HG03354 (cell line): ENCODE measurements at regions not wholly inside any gene's neighbourhood (a gene's known extent, or its start where the extent isn't known, plus 50 kb on each side); places are given as distances from the start of the nearest gene placed in this dataset.

Experiments
- ATAC-seq: cut with Tn5 transposase; IDR thresholded peaks from one replicate; pipeline ENCODE4 v1.9.1; 2021; ENCODE audit warnings: mild to moderate bottlenecking; ENCODE audit not compliant: unreplicated experiment, poor library complexity, severe bottlenecking

DNA sequence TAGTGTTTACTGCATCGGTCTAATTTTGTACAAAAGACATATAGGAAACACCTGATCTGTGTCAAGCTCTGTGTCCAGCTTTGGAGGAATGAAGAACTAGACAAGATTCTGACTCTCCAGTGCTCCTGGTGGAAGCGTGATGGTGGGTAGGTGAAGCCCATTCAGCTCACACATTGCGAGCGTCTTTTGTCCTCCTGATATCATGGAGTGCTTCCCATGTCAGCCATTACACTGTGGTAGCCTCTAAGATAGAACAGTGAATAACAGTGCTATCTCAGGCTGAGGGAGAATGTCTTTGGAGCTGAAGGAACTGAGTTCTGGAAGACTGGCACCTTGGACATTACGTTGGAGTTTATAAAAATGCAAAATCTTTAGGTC is 350.2 kb downstream of the CYRIA start:
- no peak for ATAC-seq

DNA sequence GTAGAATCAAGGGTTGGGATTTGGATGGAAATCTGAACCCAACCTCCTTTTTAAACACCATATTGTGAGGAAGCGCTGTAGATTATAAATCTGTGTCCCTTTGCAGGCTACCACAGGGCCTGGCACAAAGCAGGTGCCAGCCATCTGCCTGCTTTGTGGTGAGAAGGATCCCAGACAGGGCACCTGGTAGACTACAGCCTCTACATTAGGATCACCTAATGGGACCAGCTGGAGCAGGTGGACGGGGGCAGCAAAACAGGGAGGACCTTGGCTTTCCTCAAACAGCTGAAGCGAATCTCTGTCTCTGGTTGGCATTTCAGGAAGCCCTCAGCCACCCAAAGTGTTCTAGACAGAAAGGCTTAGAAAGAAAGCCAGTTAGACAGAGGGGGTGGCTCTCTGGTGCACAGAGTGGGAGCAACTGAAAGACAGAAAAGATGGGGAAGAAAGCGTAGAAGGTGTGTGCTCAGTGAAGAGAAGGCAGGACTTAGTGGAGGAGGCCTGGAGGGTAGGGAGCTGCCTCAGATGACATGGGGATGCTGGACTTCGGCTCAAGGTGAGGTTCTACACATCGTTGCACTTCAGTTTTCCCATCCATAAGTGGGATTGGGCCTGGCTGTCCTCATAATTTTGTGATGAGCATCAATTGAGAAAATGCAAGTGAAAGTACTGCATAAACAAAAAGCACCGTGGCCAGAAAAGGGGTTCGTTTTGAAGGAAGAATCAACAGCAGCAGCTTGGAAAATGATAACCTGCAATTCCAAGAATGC is 350.8 kb downstream of the CYRIA start:
- ATAC-seq, result no peak

DNA sequence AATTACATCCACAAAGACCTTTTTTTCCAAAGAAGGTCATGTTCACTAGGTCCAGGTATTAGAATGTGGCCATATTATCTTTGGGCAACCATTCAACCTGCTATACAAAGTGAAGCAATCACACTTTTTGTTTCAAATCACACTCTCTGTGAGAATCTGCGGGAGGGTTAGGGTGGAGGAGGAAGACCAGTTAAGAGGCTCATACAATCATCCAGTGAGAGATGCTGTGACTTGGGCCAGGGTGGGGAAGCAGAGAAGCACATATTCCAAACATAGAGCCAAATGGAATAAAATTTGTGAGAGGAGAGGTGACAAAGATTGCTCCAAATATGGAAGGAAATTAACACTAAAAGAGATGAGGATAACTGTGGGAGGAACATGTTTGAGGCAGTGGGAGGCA is 351.6 kb downstream of the CYRIA start:
- no peak for ATAC-seq

DNA sequence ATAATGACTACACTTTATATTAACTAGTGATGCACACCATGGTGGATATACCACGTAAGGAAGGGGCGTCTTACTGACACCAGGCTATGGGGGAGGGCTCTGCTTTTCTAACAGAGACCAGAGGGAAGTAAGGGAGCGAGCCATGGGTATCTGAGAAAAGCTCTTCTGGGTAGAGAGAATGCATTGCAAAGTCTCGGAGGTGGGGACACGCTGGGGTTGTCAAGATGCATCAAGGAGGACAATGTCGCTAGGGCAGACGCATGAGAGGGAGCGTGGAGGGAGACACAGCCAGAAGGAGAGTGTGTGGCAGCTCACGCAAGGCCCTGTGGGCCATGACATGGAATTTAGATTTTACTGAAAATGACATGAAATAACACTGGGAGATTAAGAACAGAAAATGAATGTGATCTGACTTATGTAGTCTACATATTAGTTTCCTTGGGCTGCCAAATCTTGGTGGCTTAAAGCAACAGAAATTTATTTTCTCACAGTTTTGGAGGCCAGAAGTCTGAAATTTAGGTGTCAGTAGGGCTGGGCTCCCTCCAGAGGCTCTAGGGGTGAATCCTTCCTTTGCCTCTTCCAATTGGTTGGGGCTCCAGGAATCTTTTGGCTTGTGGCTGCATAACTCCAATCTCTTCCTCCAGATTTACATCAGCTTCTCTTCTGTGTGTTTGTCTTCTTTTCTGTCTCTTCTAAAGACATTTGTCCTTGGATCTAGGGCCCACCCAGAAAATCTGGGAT is 352.2 kb downstream of the CYRIA start:
- ATAC-seq, result no peak

DNA sequence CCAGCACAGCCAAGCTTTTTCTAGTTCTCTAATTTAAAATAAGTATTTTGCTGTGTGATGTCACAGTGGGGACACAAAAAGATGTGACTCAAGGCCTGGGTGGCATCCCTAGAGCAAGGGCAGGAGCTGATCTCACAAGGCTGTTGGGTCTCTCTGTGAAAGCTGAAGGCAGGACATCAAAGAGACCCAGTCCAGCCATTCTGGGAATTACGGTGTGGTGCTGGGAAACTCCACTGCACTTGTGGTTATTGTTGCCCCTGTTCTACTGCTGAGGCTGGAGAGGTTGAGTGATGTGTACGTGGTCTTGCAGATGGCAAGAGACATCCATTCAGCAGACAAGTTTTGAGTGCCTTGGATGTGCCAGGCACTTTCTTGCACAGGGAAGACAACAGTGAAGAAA is 352.9 kb downstream of the CYRIA start:
- no peak for ATAC-seq

DNA sequence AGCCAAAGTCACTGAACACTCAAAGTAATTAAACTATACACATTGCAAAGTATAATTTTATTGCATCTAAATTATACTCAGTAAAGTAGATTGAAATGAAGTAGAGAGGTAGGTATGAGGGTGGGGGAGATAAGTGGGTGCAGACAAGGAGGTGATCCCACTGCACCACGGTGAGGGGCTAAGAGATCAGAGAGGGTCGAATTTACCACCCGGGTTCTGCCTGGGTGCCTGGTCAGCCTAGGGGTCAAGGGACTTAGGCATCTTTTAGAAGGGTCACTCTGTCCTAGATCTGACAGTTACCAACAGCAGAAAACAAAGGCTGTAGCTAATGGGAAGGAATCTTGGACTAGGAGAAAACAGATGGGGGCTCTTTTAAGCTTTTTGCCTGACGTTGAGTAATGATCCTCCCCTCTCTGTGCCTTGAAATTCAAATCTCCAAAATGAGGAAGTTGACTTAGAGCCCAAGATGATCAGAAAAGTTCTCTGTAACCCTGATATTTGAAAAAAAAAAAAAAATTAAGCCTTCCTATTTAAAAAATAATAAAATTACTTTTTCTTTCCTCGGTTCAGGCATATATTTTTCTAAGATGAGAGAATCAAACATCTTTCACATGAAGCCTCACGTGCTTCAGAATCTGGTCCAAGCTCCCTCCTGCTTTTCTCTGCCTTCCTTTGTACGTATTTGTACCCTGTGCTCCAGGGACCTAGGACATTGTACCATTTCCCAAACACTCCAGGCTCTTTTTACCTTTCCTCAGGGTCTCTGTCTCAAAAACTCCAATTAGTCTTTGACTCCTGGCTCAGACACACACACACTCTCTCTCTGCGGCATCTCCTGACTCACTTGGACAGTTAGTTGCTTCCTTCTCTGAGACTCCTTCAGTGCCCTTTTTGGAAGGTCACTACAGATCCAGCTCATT is 353.9 kb downstream of the CYRIA start:
- ATAC-seq, result no peak

DNA sequence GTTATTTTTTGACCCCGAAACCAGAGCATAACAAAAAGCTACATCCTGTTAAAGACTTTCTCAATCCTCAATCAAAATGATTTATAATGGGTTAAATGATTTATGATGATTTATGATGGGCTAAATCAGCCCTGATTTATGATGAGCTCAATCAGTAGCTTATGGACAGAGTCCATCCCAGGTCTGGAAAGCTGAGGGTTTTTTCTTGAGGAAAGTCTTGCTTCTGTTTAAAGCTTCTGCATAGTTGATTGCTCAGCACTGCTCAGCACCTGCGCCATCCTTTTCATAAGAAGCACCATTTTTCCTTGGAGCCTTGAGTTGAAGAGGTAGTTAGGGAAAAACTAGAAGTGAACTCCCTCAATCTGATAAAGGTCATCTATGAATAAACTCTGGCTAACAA is 356.8 kb downstream of the CYRIA start:
- no peak for ATAC-seq

DNA sequence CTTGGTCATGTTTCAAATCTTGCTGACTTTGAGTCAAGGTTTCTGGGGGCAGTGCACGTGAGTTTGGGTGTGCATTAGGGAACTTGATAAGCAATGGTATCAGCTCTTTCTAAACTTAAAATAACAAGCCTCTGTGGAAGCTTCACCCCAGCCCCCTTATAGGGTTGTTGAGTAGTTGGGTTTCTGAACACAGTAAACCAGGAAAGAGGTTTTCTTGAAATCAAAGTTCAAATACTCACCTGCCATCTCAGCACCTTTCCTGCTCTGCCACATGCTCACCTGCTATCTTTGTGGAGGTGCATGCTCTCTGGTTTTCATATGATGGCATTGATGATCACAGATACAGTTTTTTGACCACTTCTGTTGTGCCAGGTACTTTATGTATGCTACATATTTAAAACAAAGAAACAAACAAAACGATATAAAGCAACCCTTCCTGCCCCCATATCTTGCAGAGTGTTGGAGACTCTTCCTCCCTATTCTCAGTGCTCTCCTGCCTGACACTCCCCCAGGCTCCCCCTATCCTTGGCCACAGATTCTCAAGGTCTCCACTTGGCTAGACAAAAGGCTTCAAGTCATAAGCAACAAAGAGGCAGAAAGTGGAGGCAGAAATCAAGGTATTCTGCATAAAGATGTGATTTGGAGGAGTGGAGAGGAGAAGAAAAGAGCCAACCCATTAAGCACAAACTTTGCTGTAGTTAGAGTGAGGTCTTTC is 360.6 kb downstream of the CYRIA start:
- ATAC-seq, result no peak

DNA sequence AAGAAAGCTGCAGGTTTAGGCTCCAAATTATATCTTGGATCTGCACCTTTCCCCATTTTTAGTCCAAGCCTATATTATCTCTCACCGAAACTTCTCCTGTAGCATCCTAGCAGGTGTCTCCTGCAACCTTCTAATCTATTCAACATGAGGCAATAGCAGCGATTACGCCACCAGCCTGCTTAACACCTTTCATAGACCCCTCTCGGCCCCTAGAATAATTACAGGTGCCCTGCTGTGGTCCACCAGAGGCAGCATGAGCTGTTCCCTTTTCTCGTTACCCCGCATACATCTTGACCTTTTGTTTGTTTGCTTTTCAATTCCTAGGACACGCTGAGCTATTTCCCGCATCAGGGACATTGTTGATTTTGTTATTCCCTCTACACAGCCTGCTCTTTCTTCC is 361.9 kb downstream of the CYRIA start:
- ATAC-seq, result no peak

DNA sequence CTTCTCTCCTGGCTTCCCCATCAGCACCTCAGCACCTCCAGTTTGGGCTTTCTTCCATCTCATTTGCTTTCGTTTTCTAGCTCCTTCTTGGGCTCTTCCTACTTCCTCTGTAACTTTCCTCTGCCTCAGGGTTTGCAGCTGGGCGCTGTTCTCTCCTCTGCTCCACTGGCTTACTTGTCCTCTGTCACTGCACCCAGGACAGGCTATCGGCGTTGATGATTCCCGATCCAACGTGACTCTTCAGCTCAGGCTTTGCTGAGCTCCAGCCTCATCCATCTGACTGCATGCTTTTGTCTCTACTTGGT is 362.4 kb downstream of the CYRIA start:
- ATAC-seq, result no peak

DNA sequence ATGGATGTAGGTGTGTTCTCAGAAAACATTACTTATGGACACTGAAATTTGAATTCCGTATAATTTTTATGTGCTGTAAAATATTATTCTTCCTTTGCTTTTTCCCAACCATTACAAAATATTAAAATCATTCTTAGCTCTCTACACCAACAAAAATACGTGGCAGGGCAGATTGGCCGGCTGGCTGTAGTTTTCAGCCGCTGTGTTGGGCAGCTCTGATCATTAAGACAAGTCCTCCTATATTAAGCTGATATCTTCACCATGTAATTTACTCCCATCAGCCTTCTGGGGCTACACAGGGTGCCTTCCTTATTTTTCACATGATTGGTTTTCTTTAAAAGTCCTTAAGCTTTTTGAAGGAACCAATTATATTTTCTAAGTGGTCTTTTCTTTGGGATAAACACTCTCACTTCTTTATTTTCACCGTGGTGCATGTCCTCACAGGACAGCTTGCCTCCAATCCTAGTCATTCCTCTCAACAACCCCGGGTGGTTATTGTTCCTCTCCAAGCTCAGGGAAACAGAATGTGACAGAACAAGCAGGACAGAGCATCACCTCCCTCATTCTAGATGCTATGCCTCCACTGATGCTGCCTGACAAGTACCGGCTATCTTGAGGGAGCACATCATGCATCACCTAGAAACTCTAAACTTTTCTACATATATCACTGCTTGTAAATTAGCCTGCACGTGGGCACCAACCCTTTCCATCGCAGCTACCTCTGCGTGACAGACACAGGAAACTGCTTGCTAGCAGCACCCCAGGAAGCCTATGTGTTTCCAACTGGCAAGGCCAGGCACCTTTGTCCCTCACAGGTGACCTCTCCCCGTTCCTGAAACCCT is 362.3 kb downstream of the MYCN start:
- ATAC-seq, result no peak

DNA sequence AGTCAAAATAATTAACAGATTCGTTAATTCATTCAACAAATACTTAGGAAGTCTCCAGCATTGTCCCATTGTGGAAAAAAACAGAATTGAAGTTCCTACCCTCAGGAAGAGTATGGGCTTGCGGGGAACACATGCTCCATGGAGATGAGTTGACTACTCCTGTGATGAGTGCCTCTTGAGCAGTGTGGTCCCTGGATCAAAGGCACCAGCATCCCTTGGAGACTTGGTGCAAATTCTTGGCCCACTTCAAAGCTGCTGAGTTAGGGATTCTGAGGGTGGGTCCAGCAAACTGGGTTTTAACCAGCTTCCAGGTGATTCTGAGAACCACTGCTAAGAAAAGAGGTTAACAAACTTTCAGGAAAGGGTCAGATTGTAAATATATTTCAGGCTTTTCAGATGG is 361.6 kb downstream of the MYCN start:
- no peak for ATAC-seq

DNA sequence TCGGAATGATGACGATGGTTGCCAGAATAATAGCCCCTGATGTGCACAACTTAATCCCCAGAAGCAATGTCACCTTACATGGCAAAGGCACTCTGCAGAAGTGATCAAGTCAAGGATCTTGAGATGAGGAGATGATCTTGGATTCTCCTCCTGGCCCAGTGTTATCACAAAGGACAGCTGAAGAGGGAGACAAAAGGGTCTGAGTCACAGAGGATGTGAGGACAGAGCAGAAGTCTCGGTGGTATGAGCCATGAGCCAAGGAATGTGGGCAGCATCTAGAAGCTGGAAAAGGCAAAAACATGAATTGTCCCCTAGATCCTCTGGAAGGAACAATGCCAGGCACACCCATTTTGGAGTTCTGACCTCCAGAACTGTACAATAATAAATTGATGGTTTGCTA is 358.5 kb downstream of the MYCN start:
- ATAC-seq, result no peak

DNA sequence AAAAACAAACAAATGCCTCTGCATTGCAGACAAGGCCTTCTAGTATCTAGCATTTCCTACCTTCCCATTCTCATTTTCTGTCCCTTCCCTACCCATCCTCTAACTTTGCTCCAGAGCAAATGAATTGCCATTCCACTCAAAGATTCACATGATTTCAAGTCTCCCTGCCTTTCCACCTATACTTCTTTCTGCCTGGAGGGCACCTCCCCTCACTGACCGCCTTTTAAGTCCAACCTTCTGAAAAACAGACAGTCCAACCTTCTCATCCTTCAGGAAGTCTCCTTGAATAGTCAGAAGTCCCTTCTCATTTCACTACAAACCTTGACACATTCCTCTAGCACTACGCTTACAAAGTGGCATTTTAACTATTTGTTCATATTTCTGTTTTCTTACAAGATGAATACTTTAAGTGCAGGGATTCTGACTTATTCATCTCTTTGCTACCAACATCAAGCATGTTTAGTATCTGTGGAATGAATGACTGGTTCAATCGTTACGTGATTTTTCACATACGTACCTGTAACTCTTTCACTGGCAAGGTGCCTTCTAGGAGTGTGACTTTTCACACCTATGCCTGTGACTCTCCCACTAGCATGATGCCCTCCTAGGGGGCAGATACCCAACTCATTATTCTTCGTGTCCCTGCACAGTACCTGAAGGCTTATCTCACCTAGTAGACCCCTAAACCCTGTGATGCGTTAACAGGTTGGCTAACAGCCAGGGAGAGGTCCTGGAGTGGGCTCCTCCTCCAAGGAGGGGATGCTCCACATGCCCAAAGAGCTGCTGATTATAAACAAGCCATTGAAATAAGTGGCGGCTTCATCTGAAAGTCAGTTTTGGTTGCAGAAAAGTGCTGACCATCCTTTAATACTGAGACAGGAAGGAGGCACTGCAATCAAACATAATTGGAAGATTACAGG is 356.2 kb downstream of the MYCN start:
- ATAC-seq, result no peak

DNA sequence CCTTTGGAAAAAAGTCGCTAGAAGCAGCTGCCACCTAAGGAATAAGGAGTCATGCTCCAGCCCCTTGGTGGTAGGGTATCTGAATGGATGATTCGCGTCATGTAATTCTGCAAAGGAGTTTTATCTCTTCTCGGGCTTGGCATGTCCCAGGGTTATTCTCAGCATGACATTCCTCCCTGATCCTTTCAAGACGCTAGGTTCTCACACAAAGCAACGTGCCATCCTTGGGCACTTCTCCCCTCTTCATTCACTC is 355.6 kb downstream of the MYCN start:
- ATAC-seq, result no peak

DNA sequence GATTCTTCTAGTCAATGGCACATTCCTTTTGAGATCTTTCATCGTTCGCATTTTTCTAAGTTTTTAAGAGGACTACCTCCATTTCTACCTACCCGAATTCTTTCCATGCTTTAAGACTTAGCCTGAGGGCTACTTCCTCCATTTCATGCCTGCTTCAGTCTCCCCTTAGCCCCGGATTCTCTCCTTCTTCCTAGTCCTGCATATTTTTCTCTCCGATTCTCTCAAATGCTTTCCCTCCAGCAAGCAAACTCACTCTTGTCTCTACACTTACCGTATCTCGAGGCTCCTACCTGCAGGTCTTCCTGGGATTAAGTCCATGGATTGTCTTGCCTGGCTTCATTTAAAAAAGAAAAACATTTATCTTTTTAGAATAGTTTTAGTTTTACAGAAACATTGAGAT is 354.4 kb downstream of the MYCN start:
- ATAC-seq, result no peak

DNA sequence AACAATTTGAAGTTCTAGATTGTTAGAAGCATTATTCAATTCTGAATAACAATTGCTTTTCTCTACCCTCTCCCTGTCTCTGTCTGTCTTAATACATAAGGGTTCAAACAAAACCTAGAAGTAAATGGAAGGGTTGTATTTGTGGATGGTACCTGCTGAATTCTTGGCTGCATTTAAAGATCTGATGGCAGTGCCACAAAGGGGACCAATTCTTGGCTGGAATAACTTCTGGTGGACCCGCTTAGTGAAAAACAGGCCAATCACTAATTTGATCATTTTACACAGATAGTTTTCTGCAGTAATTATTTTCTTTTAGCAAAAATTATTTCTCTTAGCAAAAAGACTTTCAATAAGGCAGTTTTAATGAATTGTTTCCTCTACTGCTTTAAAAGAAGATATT is 353.5 kb downstream of the MYCN start:
- no peak for ATAC-seq

DNA sequence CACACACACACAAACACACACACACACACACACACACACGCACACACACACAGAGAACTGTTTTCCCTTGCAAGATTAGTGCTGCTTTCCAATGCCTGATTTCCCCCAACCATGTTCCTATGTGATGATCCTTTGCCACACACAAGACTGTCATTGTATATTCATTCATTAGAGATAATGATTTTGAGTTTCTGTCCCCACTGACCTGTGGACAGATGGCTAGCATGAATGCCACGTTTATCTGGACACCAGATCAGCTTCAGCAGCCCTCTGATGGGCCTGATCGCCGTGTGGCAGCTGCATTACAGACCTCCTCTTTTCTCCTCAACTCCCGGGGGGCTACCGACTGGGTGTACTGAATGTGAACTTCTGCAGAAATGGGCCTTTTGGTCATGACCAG is 353.0 kb downstream of the MYCN start:
- ATAC-seq, result no peak
